ENCODE measurements at regions not wholly inside any gene's neighbourhood (a gene's known extent, or its start where the extent isn't known, plus 50 kb on each side); places are given as distances from the start of the nearest gene placed in this dataset.
"Not testable (repeated sequence)": the region's sequence is repeated elsewhere in the genome, so short reads cannot be mapped to it uniquely, and the experiment has no call there.

- Histone ChIP-seq H3K4me3 (no peak overlapping the region), H3K27ac (no peak overlapping the region), H3K9me3 (no peaks in the 10 kb centered on the region), H3K36me3 (replicated peaks in 1 of 2; ENCODE audit: insufficient read depth in 1 of 2, low read depth in 2 of 2) (no peaks in the 10 kb centered on the region), H3K27me3 (no peaks in the 10 kb centered on the region), H3K4me1 (no peaks in the 10 kb centered on the region)
- 51 to 62% methylated on average over 4 of the region's 4 CpGs for WGBS, 2 donors
- ATAC-seq (no peak), DNase-seq (no peak)
- TF ChIP-seq POLR2A (IDR thresholded peaks at IDR 0.05): no peak
- TF ChIP-seq CTCF (IDR thresholded peaks at IDR 0.05): no peak
- intact Hi-C loops (cut with DNase I): no loop called here
These were observed 138.3 kb upstream of the SNX7 start for GRCh38 chr1:98523256-98523655.

GRCh38 chr1:98516306-98516705 is 145.2 kb upstream of the SNX7 start:
- DNase-seq: no peak
- Histone ChIP-seq H3K36me3 (replicated peaks in 1 of 2; ENCODE audit: insufficient read depth in 1 of 2, low read depth in 2 of 2) (no peaks in the 10 kb centered on the region), H3K27ac (no peak overlapping the region), H3K27me3 (no peaks in the 10 kb centered on the region), H3K9me3 (no peaks in the 10 kb centered on the region), H3K4me3 (no peak overlapping the region), H3K4me1 (no peaks in the 10 kb centered on the region)
- intact Hi-C loops (cut with DNase I): no loop called here
- no peak for TF ChIP-seq CTCF (IDR thresholded peaks at IDR 0.05)
- TF ChIP-seq POLR2A (IDR thresholded peaks at IDR 0.05): no peak
- ATAC-seq: no peak
- 45 to 54% methylated on average over 2 of the region's 2 CpGs for WGBS, 2 donors

GRCh38 chr1:98515744-98516143 is 145.8 kb upstream of the SNX7 start:
- TF ChIP-seq CTCF (IDR thresholded peaks at IDR 0.05): no peak
- no peak for TF ChIP-seq POLR2A (IDR thresholded peaks at IDR 0.05)
- no peak for DNase-seq
- Histone ChIP-seq H3K27ac (no peak overlapping the region), H3K9me3 (no peaks in the 10 kb centered on the region), H3K4me1 (no peaks in the 10 kb centered on the region), H3K36me3 (replicated peaks in 1 of 2; ENCODE audit: insufficient read depth in 1 of 2, low read depth in 2 of 2) (no peaks in the 10 kb centered on the region), H3K4me3 (no peak overlapping the region), H3K27me3 (no peaks in the 10 kb centered on the region)
- WGBS, 2 donors: 64 to 67% methylated on average over 1 of the region's 1 CpG
- intact Hi-C loops (cut with DNase I): no loop called here
- ATAC-seq: no peak

GRCh38 chr1:98512216-98512615 is 149.3 kb upstream of the SNX7 start:
- H3K36me3 ChIP-seq (replicated peaks in 1 of 2; ENCODE audit: insufficient read depth in 1 of 2, low read depth in 2 of 2); H3K27me3 ChIP-seq; DNase-seq; H3K4me3 ChIP-seq; H3K9me3 ChIP-seq; H3K27ac ChIP-seq; intact Hi-C loops (cut with DNase I); ATAC-seq; H3K4me1 ChIP-seq: not testable (repeated sequence)
- WGBS, 2 donors: 93 to 95% methylated on average over 4 to 10 of the region's 27 CpGs

GRCh38 chr1:98503771-98504170 is 157.8 kb upstream of the SNX7 start:
- WGBS, 2 donors: 43 to 59% methylated on average over 1 of the region's 1 CpG
- H3K9me3 ChIP-seq: no peaks in the 10 kb centered on the region
- TF ChIP-seq POLR2A (IDR thresholded peaks at IDR 0.05): no peak
- no peak for TF ChIP-seq CTCF (IDR thresholded peaks at IDR 0.05)
- intact Hi-C loops (cut with DNase I): no loop called here
- DNase-seq: no peak
- no peak overlapping the region for H3K4me3 ChIP-seq
- no peak overlapping the region for H3K27ac ChIP-seq
- H3K27me3 ChIP-seq: no peaks in the 10 kb centered on the region
- ATAC-seq: no peak
- no peaks in the 10 kb centered on the region for H3K4me1 ChIP-seq
- no peaks in the 10 kb centered on the region for H3K36me3 ChIP-seq (replicated peaks in 1 of 2; ENCODE audit: insufficient read depth in 1 of 2, low read depth in 2 of 2)

Measured in body of pancreas (tissue), 4 donors.